ENCODE measurements at regions not wholly inside any gene's neighbourhood (a gene's known extent, or its start where the extent isn't known, plus 50 kb on each side); places are given as distances from the start of the nearest gene placed in this dataset.

GRCh38 chr2:38446906-38447561, 70.0 kb upstream of the ATL2 start:
- DNase-seq: no peak

GRCh38 chr2:38446418-38446817, 69.3 kb upstream of the ATL2 start:
- DNase-seq: no peak

GRCh38 chr2:38444247-38444646, 67.2 kb upstream of the ATL2 start:
- DNase-seq: no peak

- no peak for DNase-seq
Observed at GRCh38 chr2:38442643-38443541, 65.8 kb upstream of the ATL2 start.

- no peak for DNase-seq
Observed at GRCh38 chr2:38441346-38441745, 64.3 kb upstream of the ATL2 start.

GRCh38 chr2:38440655-38441054, 63.6 kb upstream of the ATL2 start:
- no peak for DNase-seq

GRCh38 chr2:38439863-38440262, 62.8 kb upstream of the ATL2 start:
- no peak for DNase-seq

- no peak for DNase-seq
Observed at GRCh38 chr2:38438883-38439612, 62.0 kb upstream of the ATL2 start.

- DNase-seq: no peak
Observed at GRCh38 chr2:38438133-38438882, 61.2 kb upstream of the ATL2 start.

GRCh38 chr2:38436227-38436664, 59.2 kb upstream of the ATL2 start:
- DNase-seq: no peak

- DNase-seq: no peak
Observed at GRCh38 chr2:38435775-38436174, 58.7 kb upstream of the ATL2 start.

- DNase-seq: no peak
Observed at GRCh38 chr2:38434595-38434994, 57.5 kb upstream of the ATL2 start.

- DNase-seq: no peak
Observed at GRCh38 chr2:38433607-38433975, 56.5 kb upstream of the ATL2 start.

- no peak for DNase-seq
Observed at GRCh38 chr2:38432820-38433606, 55.9 kb upstream of the ATL2 start.

GRCh38 chr2:38430597-38431207, 53.6 kb upstream of the ATL2 start:
- no peak for DNase-seq

GRCh38 chr2:38430196-38430595, 53.1 kb upstream of the ATL2 start:
- DNase-seq: no peak

GRCh38 chr2:38427936-38428335, 50.9 kb upstream of the ATL2 start:
- DNase-seq: no peak

GRCh38 chr2:38427054-38427453, 50.0 kb upstream of the ATL2 start:
- DNase-seq: no peak

All from activated gamma-delta T cell treated with Interleukin-2 at 50 U/mL for 16 hours (primary cell).